ENCODE measurements at regions not wholly inside any gene's neighbourhood (a gene's known extent, or its start where the extent isn't known, plus 50 kb on each side); places are given as distances from the start of the nearest gene placed in this dataset.

DNA sequence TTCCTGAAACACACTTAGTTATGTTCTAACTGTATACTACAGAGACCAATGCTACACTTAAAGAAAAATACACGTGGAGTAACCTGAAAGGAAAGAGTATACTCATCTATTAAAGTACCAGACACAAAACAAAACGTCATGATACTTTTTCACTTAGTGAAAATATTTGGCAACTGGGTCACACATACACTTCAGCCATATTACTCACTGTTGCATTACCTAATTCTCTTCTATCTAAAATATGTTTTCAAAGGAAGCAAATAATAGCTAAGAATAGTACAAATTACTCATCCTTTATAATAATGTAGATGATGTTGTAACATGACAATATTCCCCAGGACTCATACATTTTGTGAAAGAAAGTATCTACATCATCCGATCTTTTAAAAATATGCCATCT lies 76.5 kb upstream of the EPB41L3 start:
- Mint-ChIP-seq H3K27me3 (peaks cover 34% of the 10 kb centered on the region), H3K9me3 (no peaks in the 10 kb centered on the region), H3K27ac (no peak overlapping the region), H3K4me1 (ENCODE audit: low read depth) (no peaks in the 10 kb centered on the region), H3K4me3 (no peak overlapping the region), H3K36me3 (ENCODE audit: low read depth) (no peaks in the 10 kb centered on the region)
- H3K4me1 ChIP-seq (ENCODE audit: insufficient read depth, low read length), result no peaks in the 10 kb centered on the region
- ATAC-seq (ENCODE audit: poor library complexity), result no peak
- intact Hi-C loops (cut with DNase I, micrococcal nuclease), result no loop called here
- H3K27me3 ChIP-seq (ENCODE audit: control insufficient read depth in 1 of 2, insufficient read depth in 2 of 2, low read length in 2 of 2), result peaks cover 5 to 13% of the 10 kb centered on the region in 2 experiments
- H3K36me3 ChIP-seq (ENCODE audit: insufficient read depth, low read length), result no peaks in the 10 kb centered on the region
- H3K4me3 ChIP-seq (ENCODE audit: low read length), result no peak overlapping the region
- DNase-seq, result no peak
- ChIA-PET CTCF (no interaction called here), POLR2A (interaction anchor here (0.8 kb wide), 1 partner anchor 9 kb away, joined by 3 read pairs; no protein-coding TSS in a partner anchor)
- H3K9me3 ChIP-seq (ENCODE audit: control insufficient read depth in 1 of 2, insufficient read depth in 1 of 2, low read length in 2 of 2), result no peaks in the 10 kb centered on the region
- TF ChIP-seq, protein P1, sequence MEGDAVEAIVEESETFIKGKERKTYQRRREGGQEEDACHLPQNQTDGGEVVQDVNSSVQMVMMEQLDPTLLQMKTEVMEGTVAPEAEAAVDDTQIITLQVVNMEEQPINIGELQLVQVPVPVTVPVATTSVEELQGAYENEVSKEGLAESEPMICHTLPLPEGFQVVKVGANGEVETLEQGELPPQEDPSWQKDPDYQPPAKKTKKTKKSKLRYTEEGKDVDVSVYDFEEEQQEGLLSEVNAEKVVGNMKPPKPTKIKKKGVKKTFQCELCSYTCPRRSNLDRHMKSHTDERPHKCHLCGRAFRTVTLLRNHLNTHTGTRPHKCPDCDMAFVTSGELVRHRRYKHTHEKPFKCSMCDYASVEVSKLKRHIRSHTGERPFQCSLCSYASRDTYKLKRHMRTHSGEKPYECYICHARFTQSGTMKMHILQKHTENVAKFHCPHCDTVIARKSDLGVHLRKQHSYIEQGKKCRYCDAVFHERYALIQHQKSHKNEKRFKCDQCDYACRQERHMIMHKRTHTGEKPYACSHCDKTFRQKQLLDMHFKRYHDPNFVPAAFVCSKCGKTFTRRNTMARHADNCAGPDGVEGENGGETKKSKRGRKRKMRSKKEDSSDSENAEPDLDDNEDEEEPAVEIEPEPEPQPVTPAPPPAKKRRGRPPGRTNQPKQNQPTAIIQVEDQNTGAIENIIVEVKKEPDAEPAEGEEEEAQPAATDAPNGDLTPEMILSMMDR (IDR thresholded peaks at IDR 0.05), result no peak
- no peak overlapping the region for H3K27ac ChIP-seq (ENCODE audit: low read depth in 1 of 2, low read length in 2 of 2)

DNA sequence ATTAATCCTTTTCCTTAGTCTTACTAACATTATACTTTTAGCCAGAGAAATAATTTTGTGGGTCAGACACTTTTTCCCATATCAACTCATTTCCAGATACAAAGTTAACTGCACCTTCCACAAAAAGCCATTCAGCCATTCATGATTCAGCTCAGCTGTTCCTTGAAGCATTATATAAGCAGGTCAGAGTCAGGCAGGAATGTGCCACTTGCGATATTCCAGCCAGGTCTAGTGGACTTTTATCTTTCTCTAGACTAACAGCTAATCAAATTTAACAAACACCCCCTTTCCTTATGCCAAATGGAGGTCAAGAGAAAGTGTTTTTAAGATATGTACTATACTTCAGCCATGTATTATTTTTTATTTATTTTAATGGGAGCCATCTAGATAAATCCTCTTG lies 75.6 kb upstream of the EPB41L3 start:
- Histone ChIP-seq H3K27ac (ENCODE audit: low read depth in 1 of 2, low read length in 2 of 2) (no peak overlapping the region), H3K4me3 (ENCODE audit: low read length) (no peak overlapping the region), H3K4me1 (ENCODE audit: insufficient read depth, low read length) (no peaks in the 10 kb centered on the region), H3K27me3 (ENCODE audit: control insufficient read depth in 1 of 2, insufficient read depth in 2 of 2, low read length in 2 of 2) (peaks cover 0 to 7% of the 10 kb centered on the region in 2 experiments), H3K36me3 (ENCODE audit: insufficient read depth, low read length) (no peaks in the 10 kb centered on the region), H3K9me3 (ENCODE audit: control insufficient read depth in 1 of 2, insufficient read depth in 1 of 2, low read length in 2 of 2) (no peaks in the 10 kb centered on the region)
- no peaks in the 10 kb centered on the region for H3K4me1 Mint-ChIP-seq (ENCODE audit: low read depth)
- ATAC-seq (ENCODE audit: poor library complexity) (no peak), DNase-seq (no peak)
- TF ChIP-seq, protein P1 (IDR thresholded peaks at IDR 0.05), result no peak
- intact Hi-C loops (cut with DNase I, micrococcal nuclease), result no loop called here
- H3K9me3 Mint-ChIP-seq, result no peaks in the 10 kb centered on the region
- H3K36me3 Mint-ChIP-seq (ENCODE audit: low read depth), result no peaks in the 10 kb centered on the region
- ChIA-PET POLR2A (no interaction called here), CTCF (no interaction called here)
- peaks cover 34% of the 10 kb centered on the region for H3K27me3 Mint-ChIP-seq
- H3K27ac Mint-ChIP-seq, result no peak overlapping the region
- H3K4me3 Mint-ChIP-seq, result no peak overlapping the region

DNA sequence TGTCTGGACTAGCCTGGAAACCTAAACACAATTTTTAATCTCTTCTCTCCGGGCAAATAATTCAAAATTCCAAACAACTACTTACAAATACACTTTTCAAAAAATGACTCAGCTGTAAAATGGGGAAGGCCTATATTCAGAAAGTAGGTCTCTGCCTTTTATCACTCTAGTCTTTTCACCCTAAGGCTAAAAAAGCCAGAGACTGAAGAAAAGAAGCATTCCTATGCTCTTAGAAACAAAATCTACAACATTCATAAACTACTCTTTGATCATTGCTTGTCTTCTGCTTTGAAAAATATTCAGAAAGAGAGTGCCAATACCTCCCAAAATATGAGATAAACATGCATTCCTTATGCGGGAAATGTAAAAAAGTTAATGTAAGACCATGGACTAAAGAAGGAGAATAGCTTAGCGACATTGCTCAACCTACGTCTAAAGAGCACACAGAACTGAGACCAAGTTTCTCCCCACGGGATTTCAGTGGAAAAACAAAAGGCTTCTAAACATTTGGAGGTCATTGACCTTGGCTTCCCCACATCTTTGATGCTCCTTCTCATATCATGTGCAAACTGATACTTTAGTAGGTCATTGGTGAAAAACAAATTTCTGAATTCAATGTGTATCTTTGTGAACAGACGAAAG lies 74.4 kb upstream of the EPB41L3 start:
- DNase-seq, result no peak
- H3K4me3 ChIP-seq (ENCODE audit: low read length), result no peak overlapping the region
- ChIA-PET POLR2A (no interaction called here), CTCF (no interaction called here)
- ATAC-seq (ENCODE audit: poor library complexity), result no peak
- H3K36me3 ChIP-seq (ENCODE audit: insufficient read depth, low read length), result no peaks in the 10 kb centered on the region
- TF ChIP-seq, protein P1 (IDR thresholded peaks at IDR 0.05), result no peak
- H3K27me3 ChIP-seq (ENCODE audit: control insufficient read depth in 1 of 2, insufficient read depth in 2 of 2, low read length in 2 of 2), result peaks cover 0 to 7% of the 10 kb centered on the region in 2 experiments
- Mint-ChIP-seq H3K27ac (no peak overlapping the region), H3K4me1 (ENCODE audit: low read depth) (no peaks in the 10 kb centered on the region), H3K9me3 (no peaks in the 10 kb centered on the region), H3K4me3 (no peak overlapping the region), H3K36me3 (ENCODE audit: low read depth) (no peaks in the 10 kb centered on the region), H3K27me3 (peaks cover 34% of the 10 kb centered on the region)
- H3K27ac ChIP-seq (ENCODE audit: low read depth in 1 of 2, low read length in 2 of 2), result no peak overlapping the region
- intact Hi-C loops (cut with DNase I, micrococcal nuclease), result no loop called here
- no peaks in the 10 kb centered on the region for H3K4me1 ChIP-seq (ENCODE audit: insufficient read depth, low read length)
- H3K9me3 ChIP-seq (ENCODE audit: control insufficient read depth in 1 of 2, insufficient read depth in 1 of 2, low read length in 2 of 2), result no peaks in the 10 kb centered on the region
